Osteoblast (primary cell): ENCODE measurements at regions not wholly inside any gene's neighbourhood (a gene's known extent, or its start where the extent isn't known, plus 50 kb on each side); places are given as distances from the start of the nearest gene placed in this dataset. TPM values are rescaled to one million over a fixed set of nuclear protein-coding genes. Genes with fewer than 3 reads are reported as not detected.
"Not testable (repeated sequence)": the region's sequence is repeated elsewhere in the genome, so short reads cannot be mapped to it uniquely, and the experiment has no call there.

Experiments used
- DNase-seq: peaks from one replicate; pipeline ENCODE4 v3.0.0; 2011; ENCODE audit warnings: low spot score, mixed read lengths; ENCODE audit not compliant: insufficient read length; ENCODE audit errors: missing footprints
- H2AFZ ChIP-seq: 2 replicates; pipeline ENCODE4 v1.6.0; 2011; ENCODE audit warnings: mild to moderate bottlenecking, low read length
- H3K27ac ChIP-seq: 2 replicates; pipeline ENCODE4 v1.5.1; 2011; ENCODE audit warnings: mild to moderate bottlenecking, low read depth, low read length, moderate library complexity
- H3K27me3 ChIP-seq: 2 replicates; pipeline ENCODE4 v1.6.0; 2012; ENCODE audit warnings: mild to moderate bottlenecking, control low read depth, inconsistent platforms, low read length, moderate library complexity; ENCODE audit not compliant: insufficient read depth
- H3K36me3 ChIP-seq: 2 replicates; pipeline ENCODE4 v1.5.1; 2011; ENCODE audit warnings: mild to moderate bottlenecking, low read length, control low read depth, moderate library complexity; ENCODE audit not compliant: insufficient read depth
- H3K4me1 ChIP-seq: 2 replicates; pipeline ENCODE4 v1.5.1; 2011; ENCODE audit warnings: mild to moderate bottlenecking, low read length, control low read depth, moderate library complexity; ENCODE audit not compliant: insufficient read depth
- H3K4me2 ChIP-seq: 2 replicates; pipeline ENCODE4 v1.6.0; 2011; ENCODE audit warnings: mild to moderate bottlenecking, low read length; ENCODE audit not compliant: insufficient read depth
- H3K4me3 ChIP-seq: fragments of 200-600 bp; sonication (generic); 3 replicates; pipeline ENCODE4 v1.5.1; 2012; ENCODE audit warnings: mild to moderate bottlenecking, low read length, inconsistent platforms; ENCODE audit not compliant: insufficient read depth
- H3K79me2 ChIP-seq: 2 replicates; pipeline ENCODE4 v1.6.0; 2012; ENCODE audit warnings: mild to moderate bottlenecking, low read length, control low read depth, inconsistent platforms; ENCODE audit not compliant: insufficient read depth
- H3K9me3 ChIP-seq: 2 replicates; pipeline ENCODE4 v1.5.1; 2011; ENCODE audit warnings: low read depth, low read length, control low read depth
- H4K20me1 ChIP-seq: 2 replicates; pipeline ENCODE4 v1.6.0; 2012; ENCODE audit warnings: mild to moderate bottlenecking, low read length, control low read depth; ENCODE audit not compliant: insufficient read depth
- CTCF ChIP-seq: IDR thresholded peaks from 2 replicates; pipeline ENCODE4 v1.5.1; 2011; ENCODE audit warnings: mild to moderate bottlenecking, low read depth, low read length, moderate library complexity; ENCODE audit errors: extremely low read depth
- small RNA-seq: library from RNA; depleted of rRNA; stranded (forward); fragments of <200 nt; gene quantifications from one replicate; pipeline ENCODE3, GENCODE V24; 2012

DNA sequence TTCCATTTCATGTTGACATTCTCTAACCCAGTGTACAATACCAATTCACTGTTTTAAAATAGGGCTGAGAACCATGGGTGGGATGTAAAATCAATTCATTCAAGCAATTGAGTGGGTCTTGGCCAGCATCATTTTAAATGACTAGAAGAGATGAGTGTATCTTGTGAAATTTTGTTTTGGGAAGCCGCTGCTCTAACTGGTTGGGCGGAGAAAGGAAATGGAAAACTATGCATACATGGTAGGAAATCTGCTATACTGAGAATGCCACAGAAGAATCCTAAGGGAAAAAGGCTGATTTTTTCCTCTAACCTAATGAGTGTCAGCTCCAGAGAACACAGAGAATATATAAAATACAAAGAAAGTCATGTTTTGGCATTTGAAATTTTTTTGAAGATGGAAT lies 54.8 kb upstream of the DCLK2 start:
- Histone ChIP-seq H3K36me3 (no peaks in the 10 kb centered on the region), H3K79me2 (no peaks in the 10 kb centered on the region), H2AFZ (no peak overlapping the region), H3K9me3 (peaks cover 2% of the 10 kb centered on the region), H3K4me3 (no peak overlapping the region), H3K4me2 (no peak overlapping the region), H3K4me1 (no peaks in the 10 kb centered on the region), H3K27ac (no peak overlapping the region), H4K20me1 (no peaks in the 10 kb centered on the region), H3K27me3 (no peaks in the 10 kb centered on the region)
- no peak for DNase-seq
- no peak for TF ChIP-seq CTCF

DNA sequence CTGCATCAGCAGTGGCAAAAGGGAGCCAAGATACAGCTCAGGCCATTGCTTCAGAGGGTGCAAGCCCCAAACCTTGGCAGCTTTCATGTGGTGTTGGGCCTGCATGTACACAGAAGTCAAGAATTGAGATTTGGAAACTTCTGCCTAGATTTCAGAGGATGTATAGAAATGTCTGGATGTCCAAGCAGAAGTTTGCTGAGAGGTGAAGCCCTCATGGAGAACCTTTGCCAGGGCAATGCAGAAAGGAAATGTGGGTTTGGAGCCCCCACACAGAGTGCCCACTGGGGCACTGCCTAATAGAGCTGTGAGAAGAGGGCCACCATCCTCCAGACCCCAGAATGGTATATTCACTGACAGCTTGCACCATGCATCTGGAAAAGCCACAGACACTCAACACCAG lies 51.3 kb upstream of the DCLK2 start:
- H3K4me2 ChIP-seq, DNase-seq, H3K79me2 ChIP-seq, H3K4me3 ChIP-seq, H3K27ac ChIP-seq, H4K20me1 ChIP-seq, H3K9me3 ChIP-seq, H2AFZ ChIP-seq, H3K4me1 ChIP-seq, H3K27me3 ChIP-seq, H3K36me3 ChIP-seq: not testable (repeated sequence)

Small RNA genes lying in the stretch of these regions (small RNA-seq; reads per million reads assigned to genes)
- not detected for gene RNA5SP167
- not detected for gene RNU6-1230P
